Lower leg skin (tissue), 3 donors: ENCODE measurements at regions not wholly inside any gene's neighbourhood (a gene's known extent, or its start where the extent isn't known, plus 50 kb on each side); places are given as distances from the start of the nearest gene placed in this dataset.

Experiments
- CTCF ChIP-seq, 3 donors: fragments of 450-650 bp; IDR thresholded peaks; one replicate each; pipeline ENCODE4 v1.5.1; 2016; ENCODE audit warnings: antibody characterized with exemption in 3 of 3, mild to moderate bottlenecking in 3 of 3, moderate library complexity in 2 of 3
- POLR2A ChIP-seq, 2 donors: fragments of 450-650 bp; IDR thresholded peaks; one replicate each; pipeline ENCODE4 v1.6.1; 2016 to 2017; ENCODE audit warnings: antibody characterized with exemption in 2 of 2, mild to moderate bottlenecking in 1 of 2, moderate library complexity in 1 of 2

- TF ChIP-seq CTCF (IDR thresholded peaks at IDR 0.05) (no peak), POLR2A (IDR thresholded peaks at IDR 0.05) (no peak)
Measured at GRCh38 chr5:68021916-68022315, 193.6 kb upstream of the PIK3R1 start.
